ENCODE measurements at regions not wholly inside any gene's neighbourhood (a gene's known extent, or its start where the extent isn't known, plus 50 kb on each side); places are given as distances from the start of the nearest gene placed in this dataset.
A peak's percentile ranks its signal among the peaks of the same experiment; 100 is the strongest.

DNA sequence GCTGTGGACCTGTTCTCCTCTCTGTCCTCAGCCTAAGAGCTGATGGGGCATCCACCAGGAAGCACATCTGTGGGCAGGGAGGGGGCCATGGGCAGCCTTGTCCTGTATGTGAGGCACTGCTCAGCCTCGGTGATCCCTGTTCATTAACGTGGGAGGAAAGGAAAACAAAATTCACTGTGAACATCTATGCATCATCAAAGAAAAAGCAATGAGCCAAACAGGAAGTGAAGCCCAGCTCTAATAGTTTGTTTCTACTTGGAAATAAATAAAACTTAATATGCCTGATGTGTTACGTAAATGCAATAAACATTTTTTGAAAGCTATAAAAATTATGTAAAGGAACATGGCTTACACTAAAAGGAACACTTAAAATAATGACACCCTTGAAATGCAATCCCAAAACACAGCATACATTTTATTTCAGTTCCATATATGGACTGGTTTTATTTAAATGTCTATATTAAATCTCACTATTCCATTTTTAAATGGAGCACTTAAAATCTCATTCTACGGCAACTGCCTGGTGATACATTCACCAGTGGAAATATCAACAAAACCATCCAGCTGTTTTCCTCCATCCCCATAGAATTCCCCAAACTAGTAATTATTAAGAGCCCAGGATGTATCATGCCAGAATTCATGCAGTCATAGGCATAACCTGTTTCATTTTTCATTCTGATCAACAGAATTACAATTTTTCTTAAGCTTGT lies 78.3 kb downstream of the ZNF280B start (continued):
- TF ChIP-seq, protein P1, sequence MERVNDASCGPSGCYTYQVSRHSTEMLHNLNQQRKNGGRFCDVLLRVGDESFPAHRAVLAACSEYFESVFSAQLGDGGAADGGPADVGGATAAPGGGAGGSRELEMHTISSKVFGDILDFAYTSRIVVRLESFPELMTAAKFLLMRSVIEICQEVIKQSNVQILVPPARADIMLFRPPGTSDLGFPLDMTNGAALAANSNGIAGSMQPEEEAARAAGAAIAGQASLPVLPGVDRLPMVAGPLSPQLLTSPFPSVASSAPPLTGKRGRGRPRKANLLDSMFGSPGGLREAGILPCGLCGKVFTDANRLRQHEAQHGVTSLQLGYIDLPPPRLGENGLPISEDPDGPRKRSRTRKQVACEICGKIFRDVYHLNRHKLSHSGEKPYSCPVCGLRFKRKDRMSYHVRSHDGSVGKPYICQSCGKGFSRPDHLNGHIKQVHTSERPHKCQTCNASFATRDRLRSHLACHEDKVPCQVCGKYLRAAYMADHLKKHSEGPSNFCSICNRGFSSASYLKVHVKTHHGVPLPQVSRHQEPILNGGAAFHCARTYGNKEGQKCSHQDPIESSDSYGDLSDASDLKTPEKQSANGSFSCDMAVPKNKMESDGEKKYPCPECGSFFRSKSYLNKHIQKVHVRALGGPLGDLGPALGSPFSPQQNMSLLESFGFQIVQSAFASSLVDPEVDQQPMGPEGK (CRISPR knock-in tag; IDR thresholded peaks at IDR 0.05; ENCODE audit: borderline replicate concordance), result no peak
- TF ChIP-seq CSDC2 (CRISPR knock-in tag; IDR thresholded peaks at IDR 0.05) (no peak), ARNTL (CRISPR knock-in tag; IDR thresholded peaks at IDR 0.05; ENCODE audit: borderline replicate concordance, low read depth) (no peak), ESRRG (CRISPR knock-in tag; IDR thresholded peaks at IDR 0.05) (no peak), RARB (CRISPR knock-in tag; IDR thresholded peaks at IDR 0.05) (no peak), SNAI2 (CRISPR knock-in tag; IDR thresholded peaks at IDR 0.05) (no peak), ISL1 (CRISPR knock-in tag; IDR thresholded peaks at IDR 0.05) (no peak), ZNF8 (CRISPR knock-in tag; IDR thresholded peaks at IDR 0.05) (no peak)

DNA sequence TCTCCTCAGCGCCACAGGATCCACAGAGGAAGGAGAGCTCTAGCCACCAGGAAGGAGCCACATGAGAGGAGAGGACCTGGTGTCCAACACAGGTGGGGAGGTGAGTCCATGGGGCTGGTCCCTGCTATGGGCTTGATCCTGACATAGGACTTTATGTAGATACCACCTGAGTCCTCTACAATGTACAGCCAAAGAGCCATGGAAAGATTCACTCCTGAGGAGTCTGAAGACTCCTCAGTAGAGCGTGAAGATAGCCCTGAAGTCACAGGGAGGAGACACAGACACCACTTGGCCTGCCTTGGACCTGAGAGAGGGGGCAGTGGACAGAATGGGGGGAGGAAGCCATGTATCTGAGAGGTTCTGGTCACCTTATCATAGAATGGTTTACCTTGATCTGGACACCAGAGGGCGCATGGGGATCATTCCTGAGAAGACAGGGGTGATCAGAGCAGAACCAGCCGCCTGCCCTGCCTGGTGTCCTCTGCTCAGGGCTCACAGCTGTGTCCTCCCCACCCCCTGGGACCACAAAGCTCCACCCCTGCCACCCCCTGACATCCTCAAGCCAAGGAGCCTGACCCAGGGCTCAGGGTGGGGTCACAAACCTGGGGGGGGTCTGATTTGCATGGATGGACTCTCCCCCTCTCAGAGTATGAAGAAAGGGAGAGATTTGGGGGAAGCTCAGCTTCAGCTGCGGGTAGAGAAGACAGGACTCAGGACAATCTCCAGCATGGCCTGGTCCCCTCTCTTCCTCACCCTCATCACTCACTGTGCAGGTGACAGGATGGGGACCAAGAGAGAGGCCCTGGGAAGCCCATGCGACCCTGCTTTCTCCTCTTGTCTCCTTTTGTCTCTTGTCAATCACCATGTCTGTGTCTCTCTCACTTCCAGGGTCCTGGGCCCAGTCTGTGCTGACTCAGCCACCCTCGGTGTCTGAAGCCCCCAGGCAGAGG lies 77.0 kb downstream of the ZNF280B start:
- TF ChIP-seq ZC3H10 (CRISPR knock-in tag; IDR thresholded peaks at IDR 0.05) (no peak), ZFP3 (CRISPR knock-in tag; IDR thresholded peaks at IDR 0.05) (no peak), ARNTL (CRISPR knock-in tag; IDR thresholded peaks at IDR 0.05; ENCODE audit: borderline replicate concordance, low read depth) (no peak), BACH2 (CRISPR knock-in tag; IDR thresholded peaks at IDR 0.05; ENCODE audit: borderline replicate concordance) (no peak), PPARA (CRISPR knock-in tag; IDR thresholded peaks at IDR 0.05; ENCODE audit: borderline replicate concordance) (no peak), ISL1 (CRISPR knock-in tag; IDR thresholded peaks at IDR 0.05) (no peak), ZNF8 (CRISPR knock-in tag; IDR thresholded peaks at IDR 0.05) (no peak), TOX (CRISPR knock-in tag; IDR thresholded peaks at IDR 0.05; ENCODE audit: borderline replicate concordance) (no peak), ZFP30 (CRISPR knock-in tag; IDR thresholded peaks at IDR 0.05) (no peak)
- TF ChIP-seq, protein P2, sequence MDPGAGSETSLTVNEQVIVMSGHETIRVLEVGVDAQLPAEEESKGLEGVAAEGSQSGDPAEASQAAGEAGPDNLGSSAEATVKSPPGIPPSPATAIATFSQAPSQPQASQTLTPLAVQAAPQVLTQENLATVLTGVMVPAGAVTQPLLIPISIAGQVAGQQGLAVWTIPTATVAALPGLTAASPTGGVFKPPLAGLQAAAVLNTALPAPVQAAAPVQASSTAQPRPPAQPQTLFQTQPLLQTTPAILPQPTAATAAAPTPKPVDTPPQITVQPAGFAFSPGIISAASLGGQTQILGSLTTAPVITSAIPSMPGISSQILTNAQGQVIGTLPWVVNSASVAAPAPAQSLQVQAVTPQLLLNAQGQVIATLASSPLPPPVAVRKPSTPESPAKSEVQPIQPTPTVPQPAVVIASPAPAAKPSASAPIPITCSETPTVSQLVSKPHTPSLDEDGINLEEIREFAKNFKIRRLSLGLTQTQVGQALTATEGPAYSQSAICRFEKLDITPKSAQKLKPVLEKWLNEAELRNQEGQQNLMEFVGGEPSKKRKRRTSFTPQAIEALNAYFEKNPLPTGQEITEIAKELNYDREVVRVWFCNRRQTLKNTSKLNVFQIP (CRISPR knock-in tag; IDR thresholded peaks at IDR 0.05; ENCODE audit: borderline replicate concordance, low read depth), result no peak
- TF ChIP-seq, protein P3, sequence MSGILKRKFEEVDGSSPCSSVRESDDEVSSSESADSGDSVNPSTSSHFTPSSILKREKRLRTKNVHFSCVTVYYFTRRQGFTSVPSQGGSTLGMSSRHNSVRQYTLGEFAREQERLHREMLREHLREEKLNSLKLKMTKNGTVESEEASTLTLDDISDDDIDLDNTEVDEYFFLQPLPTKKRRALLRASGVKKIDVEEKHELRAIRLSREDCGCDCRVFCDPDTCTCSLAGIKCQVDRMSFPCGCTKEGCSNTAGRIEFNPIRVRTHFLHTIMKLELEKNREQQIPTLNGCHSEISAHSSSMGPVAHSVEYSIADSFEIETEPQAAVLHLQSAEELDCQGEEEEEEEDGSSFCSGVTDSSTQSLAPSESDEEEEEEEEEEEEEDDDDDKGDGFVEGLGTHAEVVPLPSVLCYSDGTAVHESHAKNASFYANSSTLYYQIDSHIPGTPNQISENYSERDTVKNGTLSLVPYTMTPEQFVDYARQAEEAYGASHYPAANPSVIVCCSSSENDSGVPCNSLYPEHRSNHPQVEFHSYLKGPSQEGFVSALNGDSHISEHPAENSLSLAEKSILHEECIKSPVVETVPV (CRISPR knock-in tag; IDR thresholded peaks at IDR 0.05), result no peak
- TF ChIP-seq, protein P4, sequence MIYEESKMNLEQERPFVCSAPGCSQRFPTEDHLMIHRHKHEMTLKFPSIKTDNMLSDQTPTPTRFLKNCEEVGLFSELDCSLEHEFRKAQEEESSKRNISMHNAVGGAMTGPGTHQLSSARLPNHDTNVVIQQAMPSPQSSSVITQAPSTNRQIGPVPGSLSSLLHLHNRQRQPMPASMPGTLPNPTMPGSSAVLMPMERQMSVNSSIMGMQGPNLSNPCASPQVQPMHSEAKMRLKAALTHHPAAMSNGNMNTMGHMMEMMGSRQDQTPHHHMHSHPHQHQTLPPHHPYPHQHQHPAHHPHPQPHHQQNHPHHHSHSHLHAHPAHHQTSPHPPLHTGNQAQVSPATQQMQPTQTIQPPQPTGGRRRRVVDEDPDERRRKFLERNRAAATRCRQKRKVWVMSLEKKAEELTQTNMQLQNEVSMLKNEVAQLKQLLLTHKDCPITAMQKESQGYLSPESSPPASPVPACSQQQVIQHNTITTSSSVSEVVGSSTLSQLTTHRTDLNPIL (CRISPR knock-in tag; IDR thresholded peaks at IDR 0.05; ENCODE audit: low read depth), result no peak
- TF ChIP-seq, protein P5, sequence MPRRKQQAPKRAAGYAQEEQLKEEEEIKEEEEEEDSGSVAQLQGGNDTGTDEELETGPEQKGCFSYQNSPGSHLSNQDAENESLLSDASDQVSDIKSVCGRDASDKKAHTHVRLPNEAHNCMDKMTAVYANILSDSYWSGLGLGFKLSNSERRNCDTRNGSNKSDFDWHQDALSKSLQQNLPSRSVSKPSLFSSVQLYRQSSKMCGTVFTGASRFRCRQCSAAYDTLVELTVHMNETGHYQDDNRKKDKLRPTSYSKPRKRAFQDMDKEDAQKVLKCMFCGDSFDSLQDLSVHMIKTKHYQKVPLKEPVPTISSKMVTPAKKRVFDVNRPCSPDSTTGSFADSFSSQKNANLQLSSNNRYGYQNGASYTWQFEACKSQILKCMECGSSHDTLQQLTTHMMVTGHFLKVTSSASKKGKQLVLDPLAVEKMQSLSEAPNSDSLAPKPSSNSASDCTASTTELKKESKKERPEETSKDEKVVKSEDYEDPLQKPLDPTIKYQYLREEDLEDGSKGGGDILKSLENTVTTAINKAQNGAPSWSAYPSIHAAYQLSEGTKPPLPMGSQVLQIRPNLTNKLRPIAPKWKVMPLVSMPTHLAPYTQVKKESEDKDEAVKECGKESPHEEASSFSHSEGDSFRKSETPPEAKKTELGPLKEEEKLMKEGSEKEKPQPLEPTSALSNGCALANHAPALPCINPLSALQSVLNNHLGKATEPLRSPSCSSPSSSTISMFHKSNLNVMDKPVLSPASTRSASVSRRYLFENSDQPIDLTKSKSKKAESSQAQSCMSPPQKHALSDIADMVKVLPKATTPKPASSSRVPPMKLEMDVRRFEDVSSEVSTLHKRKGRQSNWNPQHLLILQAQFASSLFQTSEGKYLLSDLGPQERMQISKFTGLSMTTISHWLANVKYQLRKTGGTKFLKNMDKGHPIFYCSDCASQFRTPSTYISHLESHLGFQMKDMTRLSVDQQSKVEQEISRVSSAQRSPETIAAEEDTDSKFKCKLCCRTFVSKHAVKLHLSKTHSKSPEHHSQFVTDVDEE (CRISPR knock-in tag; IDR thresholded peaks at IDR 0.05), result no peak
- peak; percentile 98 for ATAC-seq

DNA sequence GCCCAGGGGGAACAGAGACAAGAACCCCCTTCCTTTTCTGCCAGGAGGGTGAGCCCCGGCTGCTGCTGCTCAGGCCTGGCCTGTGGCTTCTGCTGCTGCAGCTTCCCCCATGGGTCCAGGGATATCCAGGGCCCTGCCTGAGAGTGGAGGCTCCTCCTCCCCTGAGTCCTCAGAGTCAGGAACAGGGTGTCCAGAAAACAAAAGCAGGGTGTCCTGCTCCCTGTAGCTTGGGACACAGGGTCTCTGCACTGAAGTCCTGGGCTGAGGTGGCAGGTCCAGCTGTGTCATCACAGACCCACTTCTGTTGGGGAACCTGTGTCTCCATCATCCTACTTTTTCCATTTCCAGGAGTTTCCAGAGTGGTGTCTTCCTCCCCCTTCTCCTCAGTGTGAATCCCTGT lies 76.1 kb downstream of the ZNF280B start:
- ATAC-seq, result no peak
- TF ChIP-seq ZNF8 (CRISPR knock-in tag; IDR thresholded peaks at IDR 0.05) (no peak), GLIS3 (CRISPR knock-in tag; IDR thresholded peaks at IDR 0.05) (no peak), ZFP30 (CRISPR knock-in tag; IDR thresholded peaks at IDR 0.05) (no peak), OSR1 (CRISPR knock-in tag; IDR thresholded peaks at IDR 0.05) (no peak), PPARA (CRISPR knock-in tag; IDR thresholded peaks at IDR 0.05; ENCODE audit: borderline replicate concordance) (no peak), ISL1 (CRISPR knock-in tag; IDR thresholded peaks at IDR 0.05) (no peak), ZNF70 (CRISPR knock-in tag; IDR thresholded peaks at IDR 0.05) (no peak), BACH2 (CRISPR knock-in tag; IDR thresholded peaks at IDR 0.05; ENCODE audit: borderline replicate concordance) (no peak), CSDC2 (CRISPR knock-in tag; IDR thresholded peaks at IDR 0.05) (no peak), ARNTL (CRISPR knock-in tag; IDR thresholded peaks at IDR 0.05; ENCODE audit: borderline replicate concordance, low read depth) (no peak), ESRRG (CRISPR knock-in tag; IDR thresholded peaks at IDR 0.05) (no peak)
- TF ChIP-seq, protein P3 (CRISPR knock-in tag; IDR thresholded peaks at IDR 0.05), result no peak
